Parathyroid adenoma (tissue), 2 donors: ENCODE measurements at regions not wholly inside any gene's neighbourhood (a gene's known extent, or its start where the extent isn't known, plus 50 kb on each side); places are given as distances from the start of the nearest gene placed in this dataset.

ENCODE experiments used
- H2AFZ ChIP-seq: fragments of 300-600 bp; sonication (generic); one replicate; pipeline ENCODE4 v1.7.0; 2017; ENCODE audit warnings: antibody characterized with exemption, mild to moderate bottlenecking
- H3K27ac ChIP-seq: fragments of 300-600 bp; sonication (generic); one replicate; pipeline ENCODE4 v1.7.0; 2017
- H3K27me3 ChIP-seq: fragments of 300-600 bp; sonication (generic); one replicate; pipeline ENCODE4 v1.7.0; 2017; ENCODE audit warnings: low read length; ENCODE audit not compliant: control insufficient read depth, insufficient read depth
- H3K36me3 ChIP-seq: fragments of 300-600 bp; sonication (generic); one replicate; pipeline ENCODE4 v1.7.0; 2017; ENCODE audit warnings: low read length; ENCODE audit not compliant: control insufficient read depth, insufficient read depth
- H3K4me1 ChIP-seq: fragments of 300-600 bp; sonication (generic); one replicate; pipeline ENCODE4 v1.7.0; 2017; ENCODE audit warnings: control low read depth
- H3K4me2 ChIP-seq: fragments of 300-600 bp; sonication (generic); one replicate; pipeline ENCODE4 v1.7.0; 2017; ENCODE audit warnings: low read length
- H3K4me3 ChIP-seq: fragments of 300-600 bp; sonication (generic); one replicate; pipeline ENCODE4 v1.7.0; 2017; ENCODE audit warnings: low read depth, low read length
- H3K79me2 ChIP-seq: fragments of 300-600 bp; sonication (generic); one replicate; pipeline ENCODE4 v1.7.0; 2017; ENCODE audit warnings: control low read depth
- H3K9ac ChIP-seq: fragments of 300-600 bp; sonication (generic); one replicate; pipeline ENCODE4 v1.7.0; 2017; ENCODE audit warnings: mild to moderate bottlenecking
- H3K9me3 ChIP-seq: fragments of 300-600 bp; sonication (generic); one replicate; pipeline ENCODE4 v1.7.0; 2017; ENCODE audit warnings: low read length; ENCODE audit not compliant: control insufficient read depth
- TF ChIP-seq, protein P1 (sequence below): fragments of 300-600 bp; sonication (generic); IDR thresholded peaks from one replicate; pipeline ENCODE4 v1.7.0; 2017; ENCODE audit warnings: antibody characterized with exemption, mild to moderate bottlenecking
- donor health status: primary hyperparathyroidism.

DNA sequence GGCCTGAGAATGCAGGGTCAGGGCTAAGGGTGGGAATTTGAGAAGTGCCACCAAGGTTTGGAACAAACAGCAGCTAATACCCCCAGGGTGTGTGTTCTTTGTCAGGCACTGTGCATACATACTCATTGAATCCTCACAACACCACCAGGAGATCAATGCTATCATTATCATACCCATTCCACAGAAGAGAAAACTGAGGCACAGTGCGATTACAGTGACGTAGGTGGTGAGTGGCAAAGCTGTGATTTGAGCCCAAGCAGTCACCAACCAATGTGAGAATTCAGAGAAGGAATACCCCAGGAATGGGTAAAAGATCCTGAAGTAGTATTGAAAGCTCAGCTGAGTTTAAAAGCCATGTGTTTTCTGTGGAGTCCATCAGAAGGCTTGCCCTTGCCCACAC is 281.6 kb upstream of the MGAT5 start:
- H3K27ac ChIP-seq = no peak overlapping the region
- no peaks in the 10 kb centered on the region for H3K79me2 ChIP-seq
- H2AFZ ChIP-seq = no peak overlapping the region
- H3K27me3 ChIP-seq = no peaks in the 10 kb centered on the region
- no peak overlapping the region for H3K9ac ChIP-seq
- no peaks in the 10 kb centered on the region for H3K9me3 ChIP-seq
- no peak overlapping the region for H3K4me2 ChIP-seq
- TF ChIP-seq, protein P1, sequence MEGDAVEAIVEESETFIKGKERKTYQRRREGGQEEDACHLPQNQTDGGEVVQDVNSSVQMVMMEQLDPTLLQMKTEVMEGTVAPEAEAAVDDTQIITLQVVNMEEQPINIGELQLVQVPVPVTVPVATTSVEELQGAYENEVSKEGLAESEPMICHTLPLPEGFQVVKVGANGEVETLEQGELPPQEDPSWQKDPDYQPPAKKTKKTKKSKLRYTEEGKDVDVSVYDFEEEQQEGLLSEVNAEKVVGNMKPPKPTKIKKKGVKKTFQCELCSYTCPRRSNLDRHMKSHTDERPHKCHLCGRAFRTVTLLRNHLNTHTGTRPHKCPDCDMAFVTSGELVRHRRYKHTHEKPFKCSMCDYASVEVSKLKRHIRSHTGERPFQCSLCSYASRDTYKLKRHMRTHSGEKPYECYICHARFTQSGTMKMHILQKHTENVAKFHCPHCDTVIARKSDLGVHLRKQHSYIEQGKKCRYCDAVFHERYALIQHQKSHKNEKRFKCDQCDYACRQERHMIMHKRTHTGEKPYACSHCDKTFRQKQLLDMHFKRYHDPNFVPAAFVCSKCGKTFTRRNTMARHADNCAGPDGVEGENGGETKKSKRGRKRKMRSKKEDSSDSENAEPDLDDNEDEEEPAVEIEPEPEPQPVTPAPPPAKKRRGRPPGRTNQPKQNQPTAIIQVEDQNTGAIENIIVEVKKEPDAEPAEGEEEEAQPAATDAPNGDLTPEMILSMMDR = no peak
- H3K4me3 ChIP-seq = no peak overlapping the region
- H3K4me1 ChIP-seq = no peaks in the 10 kb centered on the region
- no peaks in the 10 kb centered on the region for H3K36me3 ChIP-seq

DNA sequence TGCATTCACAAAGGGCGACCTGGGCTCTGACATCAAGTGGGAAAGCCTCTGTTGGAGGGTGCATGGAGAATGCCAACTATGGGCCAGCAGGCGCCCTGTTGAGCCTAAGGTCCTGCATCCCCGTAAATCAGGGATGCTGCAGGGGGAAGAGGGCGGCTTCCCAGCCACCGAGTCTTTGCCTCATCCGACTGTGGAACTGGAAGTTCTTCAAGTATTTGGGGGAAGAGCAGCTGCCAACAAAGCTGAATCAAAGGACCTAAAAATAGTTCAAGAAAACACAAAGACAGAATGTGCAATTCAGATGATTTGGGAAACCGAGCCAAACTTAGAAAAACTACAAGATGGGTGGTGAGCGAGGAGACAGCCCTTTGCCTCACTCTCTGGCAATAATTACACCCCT is 281.1 kb upstream of the MGAT5 start:
- Histone ChIP-seq H3K4me3 (no peak overlapping the region), H3K9ac (no peak overlapping the region), H3K79me2 (no peaks in the 10 kb centered on the region), H3K9me3 (no peaks in the 10 kb centered on the region), H3K4me2 (no peak overlapping the region), H2AFZ (no peak overlapping the region), H3K36me3 (no peaks in the 10 kb centered on the region), H3K27ac (no peak overlapping the region), H3K4me1 (no peaks in the 10 kb centered on the region), H3K27me3 (no peaks in the 10 kb centered on the region)
- TF ChIP-seq, protein P1 = no peak

DNA sequence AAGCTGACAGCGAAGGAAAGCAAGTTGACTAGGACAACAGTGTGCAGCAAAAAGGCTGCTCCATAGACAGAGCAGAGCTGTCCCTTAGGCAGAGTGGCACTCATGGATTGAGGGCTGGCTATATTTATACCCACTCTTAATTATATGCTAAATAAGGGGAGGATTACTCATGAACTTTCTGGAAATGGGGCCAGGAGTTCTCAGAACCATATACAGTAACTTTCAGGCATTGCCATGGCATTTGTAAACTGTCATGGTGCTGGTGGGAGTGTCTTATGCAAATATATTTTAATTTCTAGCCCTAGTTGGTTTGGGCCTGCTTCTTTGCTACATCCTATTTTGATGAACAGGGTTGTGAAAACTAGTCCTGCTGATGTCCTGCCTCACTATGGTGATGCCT is 279.5 kb upstream of the MGAT5 start:
- Histone ChIP-seq H2AFZ (no peak overlapping the region), H3K79me2 (no peaks in the 10 kb centered on the region), H3K36me3 (no peaks in the 10 kb centered on the region), H3K4me2 (no peak overlapping the region), H3K9me3 (no peaks in the 10 kb centered on the region), H3K4me1 (no peaks in the 10 kb centered on the region), H3K27ac (no peak overlapping the region), H3K9ac (no peak overlapping the region), H3K27me3 (no peaks in the 10 kb centered on the region), H3K4me3 (no peak overlapping the region)
- TF ChIP-seq, protein P1 = no peak

DNA sequence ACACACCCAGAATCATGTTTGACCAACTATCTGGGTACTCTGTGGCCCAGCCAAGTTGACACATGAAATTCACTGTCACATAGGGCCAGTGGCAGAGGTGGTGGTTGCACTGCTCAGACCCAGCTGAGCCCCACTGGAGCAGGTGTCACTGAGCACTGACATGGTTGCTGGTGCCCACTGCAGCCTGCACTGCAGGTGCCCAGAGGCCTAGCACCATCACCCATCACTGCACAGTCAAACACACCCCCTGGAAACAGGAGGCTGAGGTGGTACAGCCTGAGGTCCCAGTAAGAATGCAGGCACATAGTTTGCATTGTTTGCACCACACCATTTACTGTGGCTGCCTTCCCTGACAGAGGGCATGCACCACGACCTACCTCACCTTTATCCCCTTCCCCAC is 278.7 kb upstream of the MGAT5 start:
- no peak overlapping the region for H3K4me2 ChIP-seq
- H3K9ac ChIP-seq = no peak overlapping the region
- no peaks in the 10 kb centered on the region for H3K36me3 ChIP-seq
- no peaks in the 10 kb centered on the region for H3K4me1 ChIP-seq
- no peaks in the 10 kb centered on the region for H3K79me2 ChIP-seq
- H3K27me3 ChIP-seq = no peaks in the 10 kb centered on the region
- H2AFZ ChIP-seq = no peak overlapping the region
- no peak overlapping the region for H3K27ac ChIP-seq
- TF ChIP-seq, protein P1 = no peak
- H3K9me3 ChIP-seq = no peaks in the 10 kb centered on the region
- H3K4me3 ChIP-seq = no peak overlapping the region

DNA sequence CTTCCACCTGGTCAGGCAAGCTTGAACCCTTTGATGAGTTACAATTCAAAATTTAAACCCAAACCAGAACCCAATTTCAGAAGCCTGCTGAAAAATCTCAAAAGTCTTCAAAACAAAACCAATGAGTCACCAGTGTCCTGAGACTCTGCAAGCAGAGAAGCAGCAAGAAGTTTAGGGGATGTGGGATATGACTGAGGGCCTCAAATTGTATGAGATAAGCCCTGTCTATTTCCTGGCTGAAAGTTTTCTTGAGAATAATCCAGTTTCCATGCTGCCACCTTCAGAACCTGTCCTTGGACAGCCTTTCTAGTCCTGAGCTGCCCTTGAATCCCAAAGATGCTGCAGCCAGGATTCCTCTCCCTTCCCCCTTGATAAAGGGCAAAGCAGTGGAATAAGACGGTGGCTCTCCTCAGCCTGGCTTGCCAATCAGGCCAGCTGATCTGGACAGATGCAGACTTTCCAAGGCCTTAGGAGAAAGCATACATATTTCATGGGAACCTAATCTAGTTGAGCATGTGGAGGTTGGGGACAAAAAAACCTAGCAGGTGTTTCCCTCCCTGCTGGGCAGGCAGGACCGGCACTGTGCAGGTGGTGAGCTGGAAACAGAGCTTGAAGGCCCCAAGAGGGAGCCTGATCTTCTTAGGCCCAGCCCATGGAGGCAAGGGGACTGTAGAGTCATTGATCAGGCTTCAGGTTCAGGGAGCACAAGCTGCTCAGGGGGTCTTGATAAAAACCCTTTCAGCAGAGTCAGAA is 278.0 kb upstream of the MGAT5 start:
- no peak overlapping the region for H3K9ac ChIP-seq
- H3K9me3 ChIP-seq = no peaks in the 10 kb centered on the region
- H3K27ac ChIP-seq = no peak overlapping the region
- H3K4me1 ChIP-seq = no peaks in the 10 kb centered on the region
- no peak overlapping the region for H3K4me2 ChIP-seq
- no peak overlapping the region for H2AFZ ChIP-seq
- H3K4me3 ChIP-seq = no peak overlapping the region
- TF ChIP-seq, protein P1 = no peak
- no peaks in the 10 kb centered on the region for H3K36me3 ChIP-seq
- H3K27me3 ChIP-seq = no peaks in the 10 kb centered on the region
- no peaks in the 10 kb centered on the region for H3K79me2 ChIP-seq
